ELR (cell line): ENCODE measurements at regions not wholly inside any gene's neighbourhood (a gene's known extent, or its start where the extent isn't known, plus 50 kb on each side); places are given as distances from the start of the nearest gene placed in this dataset.
"Not testable (repeated sequence)": the region's sequence is repeated elsewhere in the genome, so short reads cannot be mapped to it uniquely, and the experiment has no call there.

Experiments used
- DNase-seq: peaks from one replicate; pipeline ENCODE4 v3.0.0-alpha.2; 2015; ENCODE audit warnings: low read depth

DNA sequence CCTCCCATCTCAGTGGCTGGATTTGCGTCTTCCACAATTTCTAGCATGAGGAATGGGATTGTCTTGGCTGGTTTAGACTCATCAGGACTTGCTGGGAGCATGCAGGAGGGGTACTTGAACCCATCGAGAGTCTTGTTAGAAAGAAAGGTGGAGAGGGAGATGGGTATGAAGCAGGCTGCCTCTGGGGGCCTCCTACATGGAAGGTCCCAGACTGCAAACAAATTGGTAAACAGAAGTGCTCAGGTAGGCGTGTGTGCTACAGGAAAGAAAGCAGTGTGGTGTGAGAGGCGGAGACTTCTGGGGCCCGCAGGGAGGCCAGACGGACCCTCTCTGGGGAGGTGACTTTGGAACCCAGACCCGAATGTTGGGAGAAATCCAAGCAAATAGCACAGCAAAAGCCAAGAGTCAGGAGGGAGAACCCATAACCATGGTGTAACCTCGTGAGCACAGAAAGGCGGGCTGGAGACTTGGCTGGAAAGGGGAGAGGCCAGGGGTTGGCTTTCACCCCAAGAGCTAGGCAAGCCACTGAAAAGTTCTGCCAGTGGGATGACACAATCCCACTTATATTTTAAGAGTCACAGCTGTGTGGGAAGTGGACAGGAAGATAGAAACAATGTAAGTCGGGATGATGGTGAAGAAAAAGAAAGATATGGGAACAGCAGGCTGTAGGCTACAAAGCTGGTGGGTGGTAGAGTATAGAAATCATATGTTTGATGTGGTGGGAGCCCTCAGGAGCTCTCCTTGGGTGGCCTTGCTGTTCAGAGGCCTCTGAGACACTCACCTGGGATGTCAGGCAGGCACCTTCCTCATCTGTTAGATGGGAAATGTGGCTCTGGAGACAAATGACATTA is 130.1 kb upstream of the PRR20G start:
- no peak for DNase-seq

DNA sequence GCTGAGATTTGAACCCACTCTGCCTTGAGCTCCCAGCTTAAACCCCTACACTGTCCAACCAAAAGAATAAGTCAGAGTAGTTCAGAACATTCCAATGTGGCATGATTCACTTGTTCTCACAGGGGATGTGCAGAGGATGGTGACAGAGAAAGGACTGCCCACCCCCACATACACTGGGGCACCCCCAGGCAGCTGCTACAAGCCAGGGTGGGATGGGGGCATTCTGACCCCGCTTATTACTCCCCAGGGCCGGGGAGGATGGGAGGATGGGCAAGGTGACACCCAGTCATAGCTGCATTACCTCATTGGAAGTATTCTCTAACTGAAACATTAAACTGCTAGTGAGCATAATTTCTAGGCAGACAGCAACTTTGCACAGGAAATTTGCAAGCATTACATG is 126.0 kb upstream of the PRR20G start:
- no peak for DNase-seq

- DNase-seq, result no peak
These were observed 125.5 kb upstream of the PRR20G start for GRCh38 chr3:127413318-127413673.

DNA sequence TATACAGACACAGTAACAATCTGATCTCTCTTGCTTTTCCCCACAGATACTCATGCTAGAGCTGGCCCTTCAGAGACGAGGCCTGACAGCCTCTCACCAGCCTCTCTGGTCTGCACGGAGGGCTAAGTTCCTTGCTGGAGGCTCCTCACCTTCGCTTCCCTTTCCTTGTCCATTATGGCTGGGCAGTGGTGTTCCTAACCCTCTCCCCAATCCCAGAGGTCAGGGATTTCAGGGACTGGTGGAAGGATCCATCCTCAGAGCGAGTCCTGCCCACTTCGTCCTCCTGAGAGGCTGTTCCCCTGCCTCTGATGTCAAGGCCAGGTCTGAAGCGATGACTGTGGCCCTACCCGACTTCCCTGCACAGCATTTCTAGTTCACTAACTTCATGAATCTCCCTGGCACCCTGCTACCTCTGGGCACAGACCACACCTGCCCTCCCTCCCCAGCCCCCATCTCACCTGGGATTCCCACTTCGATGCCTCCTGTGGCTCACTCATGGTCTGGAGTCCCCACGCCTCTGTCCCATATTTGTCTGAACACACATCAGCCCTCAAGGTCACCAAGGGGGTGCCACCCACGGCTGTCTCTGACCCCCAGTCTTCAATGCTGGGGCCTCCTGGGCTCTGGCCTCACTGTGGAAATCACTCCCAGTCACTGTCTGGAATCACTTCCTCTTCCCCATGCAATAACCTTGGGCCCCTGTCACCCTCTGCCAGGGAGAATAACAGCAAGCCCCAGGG is 124.9 kb upstream of the PRR20G start:
- no peak for DNase-seq

- not testable (repeated sequence) for DNase-seq
These were observed 124.0 kb upstream of the PRR20G start for GRCh38 chr3:127411875-127412274.

DNA sequence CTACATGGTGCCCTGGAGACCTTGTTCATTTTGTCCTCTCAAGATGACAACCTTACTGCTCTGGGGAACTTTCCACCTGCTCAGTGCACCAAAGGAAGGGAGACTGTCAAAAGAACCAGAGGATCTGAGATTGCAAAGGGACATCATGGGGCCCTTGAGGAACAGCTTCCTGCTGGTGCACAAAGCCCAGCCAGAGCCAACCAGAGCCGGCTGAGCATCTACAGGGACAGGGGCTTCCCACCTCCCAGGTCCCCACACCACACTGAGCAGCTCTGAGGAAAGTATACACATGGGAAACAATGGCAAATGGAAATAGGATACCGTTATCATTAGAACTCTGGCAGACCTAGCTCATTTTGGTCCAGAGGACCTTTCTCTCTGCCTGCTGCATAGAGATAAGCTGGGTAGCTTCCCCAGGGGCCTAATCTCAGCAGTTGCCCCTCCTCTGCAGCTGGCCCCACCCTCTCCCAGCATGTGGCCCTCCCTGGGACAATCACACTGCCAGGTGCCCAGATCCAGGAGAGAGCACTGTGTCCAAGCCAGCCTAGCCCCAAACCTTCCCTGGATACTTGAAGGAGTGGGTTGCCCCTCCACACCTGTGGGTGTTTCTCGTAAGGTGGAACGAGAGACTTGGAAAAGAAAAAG is 123.4 kb upstream of the PRR20G start:
- no peak for DNase-seq

DNA sequence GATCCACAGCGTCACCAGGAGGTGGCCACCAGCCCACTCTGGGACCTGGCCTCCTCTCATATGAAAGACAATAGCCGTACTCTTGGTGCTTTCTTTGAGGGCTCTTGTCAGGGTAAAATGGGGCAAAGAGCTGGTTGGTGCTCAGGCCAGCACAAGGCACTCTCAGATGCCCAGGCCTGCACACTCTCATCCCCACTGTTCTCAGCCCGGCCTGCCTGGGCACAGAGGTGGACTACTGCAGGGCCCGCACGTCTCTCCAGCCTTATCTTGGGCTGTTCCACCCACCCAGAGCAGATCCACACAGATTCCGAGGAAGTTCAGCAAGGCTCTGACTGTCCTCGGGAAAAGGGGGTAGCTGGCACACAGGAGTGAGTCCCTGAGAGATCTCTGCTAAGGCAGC is 122.8 kb upstream of the PRR20G start:
- no peak for DNase-seq

DNA sequence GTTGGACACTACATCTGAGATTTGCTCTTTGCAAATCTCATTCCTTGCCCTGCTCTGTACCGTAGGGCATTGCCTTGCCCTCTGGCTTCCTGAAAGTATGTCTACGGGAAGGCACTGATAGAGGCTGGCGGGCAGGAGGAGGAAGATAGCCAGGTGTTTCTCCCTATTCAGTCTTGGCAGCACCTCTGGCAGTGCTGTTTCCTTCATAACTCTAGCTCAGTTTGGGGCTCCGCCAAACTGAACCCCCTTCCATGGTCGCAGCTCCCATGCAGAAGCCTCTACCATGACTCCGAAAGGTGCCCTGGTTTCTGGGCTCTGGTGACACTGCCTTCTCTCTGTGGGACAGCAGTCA is 122.3 kb upstream of the PRR20G start:
- DNase-seq, result no peak

DNA sequence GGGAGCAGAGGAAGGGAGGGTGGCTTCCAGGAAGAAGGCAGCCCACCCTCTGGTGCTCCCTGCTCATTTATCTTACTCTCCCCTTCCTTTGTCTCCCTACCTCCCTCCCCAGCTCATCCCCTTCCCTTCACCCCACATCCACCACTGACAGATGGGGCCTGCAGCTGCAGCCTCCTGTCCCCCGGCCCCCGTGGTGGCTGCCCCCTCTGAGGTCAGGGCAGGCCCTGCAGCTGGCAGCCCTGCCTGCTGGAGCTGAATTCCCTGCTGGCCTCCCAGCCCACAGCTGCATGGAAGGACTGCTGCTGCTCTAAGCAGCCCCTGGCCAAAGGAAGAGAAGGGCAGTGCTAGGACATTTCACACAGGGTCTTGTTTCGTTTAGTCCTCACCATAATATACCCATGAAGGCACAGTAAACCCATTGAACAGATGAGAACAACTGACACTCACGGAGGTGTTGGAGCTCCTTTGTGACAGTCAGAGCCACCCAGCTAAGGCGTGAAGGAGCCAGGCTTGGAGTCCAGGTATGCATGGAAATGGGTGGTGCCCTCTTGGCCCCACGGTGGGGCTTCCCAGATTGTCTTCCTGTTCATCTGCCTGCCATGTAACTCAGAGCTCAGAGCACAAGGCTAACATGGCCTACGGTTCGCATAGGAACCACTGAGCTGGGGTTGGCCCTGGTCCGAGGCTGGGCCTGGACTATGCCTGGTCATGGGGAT is 121.7 kb upstream of the PRR20G start:
- DNase-seq, result no peak

DNA sequence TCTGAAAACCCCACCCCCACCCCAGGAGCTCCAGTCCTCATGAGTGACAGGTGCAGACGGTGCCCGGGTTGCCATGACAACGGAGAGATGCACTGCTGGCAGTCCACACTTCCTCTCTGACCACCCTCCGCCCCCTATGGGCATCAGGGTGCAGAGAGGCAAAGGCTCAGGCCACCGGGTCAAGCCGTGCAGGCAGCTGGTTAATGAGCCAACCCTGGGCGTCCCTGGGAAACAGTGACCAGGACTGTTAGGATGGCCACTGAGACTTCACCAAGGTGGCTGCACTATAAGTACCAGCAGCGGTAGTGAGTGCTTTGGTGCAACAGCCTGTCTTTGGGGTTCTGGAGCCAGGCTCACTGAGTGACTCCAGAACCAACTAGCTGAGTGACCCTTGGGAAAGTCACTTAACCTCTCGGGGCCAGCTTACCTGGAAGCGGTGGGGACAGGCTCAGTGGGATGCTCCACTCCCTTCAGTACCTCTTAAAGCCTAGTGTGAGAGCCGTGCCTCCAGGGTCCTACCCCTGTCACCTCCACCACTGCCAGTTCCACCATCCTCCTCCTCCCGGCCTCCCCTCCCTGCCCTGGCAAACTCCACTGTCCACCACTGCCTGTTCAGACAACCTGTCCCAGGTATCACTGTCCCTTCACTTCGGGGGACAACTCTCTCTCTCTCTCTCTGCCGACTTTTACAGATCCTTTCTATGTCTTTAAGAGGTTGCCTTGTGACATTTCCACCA is 121.0 kb upstream of the PRR20G start:
- DNase-seq, result no peak

- no peak for DNase-seq
These were observed 120.3 kb upstream of the PRR20G start for GRCh38 chr3:127408022-127408683.

- no peak for DNase-seq
These were observed 119.4 kb upstream of the PRR20G start for GRCh38 chr3:127407026-127407939.

DNA sequence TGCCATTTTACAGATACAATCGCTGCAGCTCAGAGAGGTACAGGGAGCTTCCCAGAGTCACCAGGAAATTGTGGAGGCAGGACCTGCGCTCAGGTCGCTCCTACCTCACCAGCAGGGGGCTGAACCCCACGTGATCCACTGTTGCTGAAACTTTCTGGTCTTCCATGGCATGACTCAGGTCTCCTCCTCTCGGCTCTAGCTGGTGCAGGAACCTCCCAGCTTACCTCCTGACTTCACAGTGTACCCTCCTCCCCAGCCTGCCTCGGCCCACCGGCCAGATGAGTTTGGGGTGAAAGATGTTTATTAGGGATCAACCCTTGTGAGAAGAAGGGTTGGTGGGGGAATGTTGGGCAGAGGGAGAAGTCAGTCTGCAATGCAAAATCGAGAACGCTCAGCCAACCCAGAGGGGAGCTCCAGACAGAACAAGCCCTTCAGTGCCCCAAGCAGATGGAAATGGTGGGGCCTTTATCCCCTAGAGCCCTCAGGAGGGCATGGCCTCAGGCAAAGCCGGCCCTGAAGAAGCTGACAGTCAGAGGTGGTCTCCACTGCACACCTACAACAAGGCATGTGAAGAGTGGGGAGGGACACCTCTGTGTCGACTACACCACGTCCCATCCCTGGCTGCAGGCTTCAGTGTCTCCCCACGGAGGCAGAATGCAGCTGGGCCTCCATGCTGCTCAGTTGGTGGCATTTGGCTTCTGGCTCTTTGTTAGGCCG is 118.6 kb upstream of the PRR20G start:
- DNase-seq, result peak; percentile 58

- DNase-seq, result no peak
These were observed 117.9 kb upstream of the PRR20G start for GRCh38 chr3:127405791-127406190.

DNA sequence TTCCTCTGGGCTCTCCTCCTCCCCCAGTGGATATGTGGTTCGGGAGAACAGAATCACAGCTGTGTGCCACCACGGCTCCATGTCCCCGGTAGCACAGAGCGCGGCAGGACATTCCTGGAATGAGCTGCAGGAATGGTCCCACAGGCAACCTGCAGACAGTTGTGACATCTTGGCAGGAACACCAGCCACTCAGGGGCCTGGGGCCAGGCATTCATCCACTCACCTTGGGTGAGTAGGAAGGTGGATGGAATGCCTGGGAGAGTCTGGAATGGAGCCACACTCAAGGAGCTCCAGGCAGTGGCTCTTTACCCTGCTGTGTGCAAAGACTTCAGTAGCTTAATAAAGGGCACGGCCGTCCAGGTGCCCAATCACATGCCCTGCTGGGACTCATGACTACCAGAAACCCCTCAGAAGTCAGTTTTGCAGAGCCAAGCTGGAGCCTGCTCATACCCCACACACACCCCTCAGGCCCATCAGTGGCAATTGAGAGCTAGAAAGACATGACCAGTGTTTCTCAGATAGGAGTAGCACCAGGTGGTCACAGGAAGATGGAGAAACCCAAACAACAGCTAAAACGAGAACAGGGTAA is 117.3 kb upstream of the PRR20G start:
- no peak for DNase-seq

- DNase-seq, result no peak
These were observed 116.6 kb upstream of the PRR20G start for GRCh38 chr3:127404221-127405009.

DNA sequence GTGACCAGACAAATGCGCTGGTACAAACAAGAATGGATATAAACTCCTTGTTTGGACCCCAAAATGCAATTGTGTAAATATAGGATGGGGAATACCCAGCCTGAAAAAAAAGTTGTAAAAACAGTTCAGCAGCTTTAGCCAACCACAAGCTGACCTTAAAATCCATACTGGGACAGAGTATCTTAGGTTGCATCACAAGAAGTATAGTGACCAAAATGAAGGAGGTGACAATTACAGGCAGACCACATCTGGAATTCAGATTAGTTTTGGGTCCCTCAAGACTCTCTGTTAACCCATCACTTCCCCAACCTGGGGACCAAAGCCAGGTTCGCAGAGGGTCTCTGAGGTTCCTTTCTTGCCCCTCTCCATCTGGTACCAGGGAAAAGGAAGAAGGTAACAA is 115.9 kb upstream of the PRR20G start:
- DNase-seq, result no peak

DNA sequence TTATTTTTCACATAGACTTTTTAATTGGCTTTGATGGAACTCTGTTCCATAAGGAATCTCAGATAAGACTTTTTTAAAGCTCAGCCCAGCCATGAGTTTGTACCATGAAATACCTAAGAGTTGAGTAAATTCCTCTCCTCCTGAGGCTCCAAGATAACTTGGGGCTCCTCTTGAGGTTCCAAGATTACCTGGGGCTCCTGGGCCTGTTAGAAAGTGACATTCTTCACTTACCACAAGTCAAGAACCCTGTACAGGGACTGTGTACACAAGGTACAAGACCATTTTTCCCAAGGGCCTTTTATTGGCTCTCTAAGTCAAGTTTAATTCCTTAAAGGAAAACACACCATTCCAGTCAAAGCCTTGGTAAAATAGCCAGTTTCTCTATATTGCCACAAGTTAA is 111.3 kb upstream of the PRR20G start:
- no peak for DNase-seq
